PC-3 (cell line): ENCODE measurements at regions not wholly inside any gene's neighbourhood (a gene's known extent, or its start where the extent isn't known, plus 50 kb on each side); places are given as distances from the start of the nearest gene placed in this dataset.

Source experiments
- EZH2 ChIP-seq: fragments of 300-600 bp; sonication (generic); IDR thresholded peaks from one replicate; pipeline ENCODE4 v1.6.1; 2017; ENCODE audit warnings: antibody characterized with exemption, mild to moderate bottlenecking, low read length; ENCODE audit not compliant: unreplicated experiment
- TF ChIP-seq, protein P1 (sequence below): fragments of 300-600 bp; sonication (generic); conservative IDR thresholded peaks from 2 replicates; pipeline ENCODE4 v1.5.1; 2017; ENCODE audit warnings: antibody characterized with exemption, low read depth, mild to moderate bottlenecking, low read length

DNA sequence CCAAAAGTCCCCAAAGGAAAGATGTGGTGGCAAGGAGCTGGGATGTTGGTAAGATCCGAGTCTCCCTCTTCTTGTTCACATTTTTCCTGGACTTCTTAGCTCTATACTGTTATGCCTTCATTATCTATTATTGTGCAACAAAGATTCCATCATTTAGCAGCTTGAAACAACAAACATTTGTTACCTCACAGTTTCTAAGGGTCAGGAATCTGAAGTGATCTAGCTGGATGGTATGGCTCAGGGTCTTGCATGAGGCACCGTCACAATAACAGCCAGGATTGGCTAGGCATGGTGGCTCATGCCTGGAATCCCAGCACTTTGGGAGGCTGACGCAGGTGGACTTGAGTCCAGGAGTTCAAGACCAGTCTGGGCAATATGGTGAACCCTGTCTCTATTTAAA lies 51.1 kb upstream of the KRAS start:
- TF ChIP-seq, protein P1, sequence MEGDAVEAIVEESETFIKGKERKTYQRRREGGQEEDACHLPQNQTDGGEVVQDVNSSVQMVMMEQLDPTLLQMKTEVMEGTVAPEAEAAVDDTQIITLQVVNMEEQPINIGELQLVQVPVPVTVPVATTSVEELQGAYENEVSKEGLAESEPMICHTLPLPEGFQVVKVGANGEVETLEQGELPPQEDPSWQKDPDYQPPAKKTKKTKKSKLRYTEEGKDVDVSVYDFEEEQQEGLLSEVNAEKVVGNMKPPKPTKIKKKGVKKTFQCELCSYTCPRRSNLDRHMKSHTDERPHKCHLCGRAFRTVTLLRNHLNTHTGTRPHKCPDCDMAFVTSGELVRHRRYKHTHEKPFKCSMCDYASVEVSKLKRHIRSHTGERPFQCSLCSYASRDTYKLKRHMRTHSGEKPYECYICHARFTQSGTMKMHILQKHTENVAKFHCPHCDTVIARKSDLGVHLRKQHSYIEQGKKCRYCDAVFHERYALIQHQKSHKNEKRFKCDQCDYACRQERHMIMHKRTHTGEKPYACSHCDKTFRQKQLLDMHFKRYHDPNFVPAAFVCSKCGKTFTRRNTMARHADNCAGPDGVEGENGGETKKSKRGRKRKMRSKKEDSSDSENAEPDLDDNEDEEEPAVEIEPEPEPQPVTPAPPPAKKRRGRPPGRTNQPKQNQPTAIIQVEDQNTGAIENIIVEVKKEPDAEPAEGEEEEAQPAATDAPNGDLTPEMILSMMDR: no peak
- TF ChIP-seq EZH2: no peak
